ENCODE measurements at regions not wholly inside any gene's neighbourhood (a gene's known extent, or its start where the extent isn't known, plus 50 kb on each side); places are given as distances from the start of the nearest gene placed in this dataset.

GRCh38 chr2:4279431-4279830 is 576.1 kb downstream of the DCDC2C start:
- TF ChIP-seq CTCF (IDR thresholded peaks at IDR 0.05) = no peak
- TF ChIP-seq POLR2A (IDR thresholded peaks at IDR 0.05) = no peak

Measured in lower leg skin (tissue), 3 donors.